H1 (cell line): ENCODE measurements at regions not wholly inside any gene's neighbourhood (a gene's known extent, or its start where the extent isn't known, plus 50 kb on each side); places are given as distances from the start of the nearest gene placed in this dataset.

Experiments
- CTCF ChIA-PET: fragments of 300-600 bp; sonication (Branson Sonifier 250); formaldehyde crosslinking; loops from one replicate; lab custom pipeline; 2021; ENCODE audit not compliant: partially characterized antibody; lab: Charles Lee
- POLR2A ChIA-PET: fragments of 300-600 bp; sonication (Branson Sonifier 250); formaldehyde crosslinking; loops from one replicate; lab custom pipeline; 2021; ENCODE audit warnings: inconsistent platforms; ENCODE audit not compliant: partially characterized antibody; lab: Charles Lee
- DNase-seq, 2 experiments: peaks; one replicate each; pipeline versions ENCODE4 v3.0.0 to v3.0.0-alpha.2; 2010 to 2022; ENCODE audit warnings: low spot score in 2 of 2, low read depth in 1 of 2, mixed read lengths in 1 of 2
- FAIRE-seq: peaks from 2 replicates; lab custom pipeline; 2011; peaks lifted over from hg19 to GRCh38; lab: Jason Lieb, UNC
- H2AFZ ChIP-seq: 2 replicates; pipeline ENCODE4 v1.8.1; 2012; ENCODE audit warnings: low read length, inconsistent platforms
- H2AK5ac ChIP-seq: 2 replicates; pipeline ENCODE4 v1.6.1; 2013; ENCODE audit warnings: low read depth, low read length
- H2BK120ac ChIP-seq: replicated peaks from 2 replicates; pipeline ENCODE3; 2013; ENCODE audit warnings: low read depth, low read length, inconsistent platforms
- H2BK12ac ChIP-seq: 2 replicates; pipeline ENCODE4 v1.6.1; 2013; ENCODE audit warnings: low read depth, low read length
- H2BK15ac ChIP-seq: 2 replicates; pipeline ENCODE4 v1.6.1; 2013; ENCODE audit warnings: low read length
- H2BK20ac ChIP-seq: 2 replicates; pipeline ENCODE4 v1.6.1; 2013; ENCODE audit warnings: low read length
- H2BK5ac ChIP-seq: 2 replicates; pipeline ENCODE4 v1.6.1; 2013; ENCODE audit warnings: low read depth, low read length
- H3K14ac ChIP-seq: 2 replicates; pipeline ENCODE4 v1.6.1; 2013; ENCODE audit warnings: inconsistent platforms; ENCODE audit not compliant: insufficient read length
- H3K18ac ChIP-seq: 2 replicates; pipeline ENCODE4 v1.6.1; 2013; ENCODE audit warnings: low read length; ENCODE audit errors: extremely low read depth
- H3K23ac ChIP-seq: 2 replicates; pipeline ENCODE4 v1.6.1; 2013; ENCODE audit warnings: inconsistent platforms; ENCODE audit not compliant: insufficient read length
- H3K23me2 ChIP-seq: 2 replicates; pipeline ENCODE4 v1.6.1; 2013; ENCODE audit warnings: low read depth, low read length
- H3K27ac ChIP-seq: 2 replicates; pipeline ENCODE4 v1.6.1; 2011; ENCODE audit warnings: low read depth, low read length, inconsistent platforms
- H3K27me3 ChIP-seq, 4 experiments: replicated peaks in 1 of 4; 1 replicate in 1 of 4; 2 replicates in 3 of 4; pipeline versions ENCODE4 v1.6.1 to v1.8.1; 2011 to 2013; ENCODE audit warnings: low read length in 3 of 4, mild to moderate bottlenecking in 3 of 4, inconsistent platforms in 2 of 4, mixed read lengths in 2 of 4, moderate library complexity in 1 of 4; ENCODE audit not compliant: control insufficient read depth in 3 of 4, insufficient read depth in 3 of 4; ENCODE audit errors: extremely low read depth in 1 of 4
- H3K36me3 ChIP-seq, 4 experiments: 2 replicates each; pipeline versions ENCODE4 v1.6.1 to v1.8.1; 2011 to 2013; ENCODE audit warnings: mild to moderate bottlenecking in 4 of 4, low read length in 3 of 4, moderate library complexity in 2 of 4, control low read depth in 1 of 4, inconsistent platforms in 1 of 4; ENCODE audit not compliant: insufficient read depth in 4 of 4, control insufficient read depth in 2 of 4
- H3K4ac ChIP-seq: replicated peaks from 2 replicates; pipeline ENCODE3; 2013; ENCODE audit warnings: low read length, low read depth, mixed read lengths, inconsistent platforms; ENCODE audit not compliant: insufficient read length
- H3K4me1 ChIP-seq, 4 experiments: replicated peaks in 1 of 4; 1 replicate in 1 of 4; 2 replicates in 3 of 4; pipeline versions ENCODE4 v1.6.1 to v1.8.1; 2011 to 2013; ENCODE audit warnings: low read length in 3 of 4, inconsistent platforms in 2 of 4, mixed read lengths in 1 of 4; ENCODE audit not compliant: insufficient read depth in 4 of 4, control insufficient read depth in 3 of 4
- H3K4me2 ChIP-seq, 2 experiments: 2 replicates each; pipeline versions ENCODE4 v1.6.1 to v1.8.1; 2011 to 2013; ENCODE audit warnings: low read depth in 2 of 2, low read length in 2 of 2, control low read depth in 1 of 2, inconsistent platforms in 1 of 2, mild to moderate bottlenecking in 1 of 2; ENCODE audit not compliant: insufficient read depth in 1 of 2
- H3K4me3 ChIP-seq, 4 experiments: fragments of 200-600, 300-600 bp in 1 of 4; sonication (generic), shearing (Covaris generic), sonication (Bioruptor Twin) in 1 of 4; 2 replicates each; pipeline versions ENCODE4 v1.5.1 to v1.8.1; 2011 to 2016; ENCODE audit warnings: low read length in 4 of 4, low read depth in 3 of 4, control low read depth in 2 of 4, inconsistent platforms in 2 of 4, mild to moderate bottlenecking in 2 of 4, mixed read lengths in 1 of 4, moderate library complexity in 1 of 4; ENCODE audit not compliant: insufficient read depth in 2 of 4; ENCODE audit errors: extremely low read depth in 1 of 4
- H3K56ac ChIP-seq: replicated peaks from 2 replicates; pipeline ENCODE3; 2013; ENCODE audit warnings: low read depth, mild to moderate bottlenecking, mixed read lengths, low read length, inconsistent platforms; ENCODE audit not compliant: insufficient read length
- H3K79me1 ChIP-seq: 2 replicates; pipeline ENCODE4 v1.6.1; 2013; ENCODE audit warnings: low read depth, low read length, control low read depth
- H3K79me2 ChIP-seq, 2 experiments: 2 replicates each; pipeline versions ENCODE4 v1.6.1 to v1.8.1; 2012 to 2013; ENCODE audit warnings: low read length in 2 of 2, mild to moderate bottlenecking in 2 of 2, inconsistent platforms in 1 of 2; ENCODE audit not compliant: insufficient read depth in 2 of 2, control insufficient read depth in 1 of 2
- H3K9ac ChIP-seq, 4 experiments: replicated peaks in 1 of 4; 1 replicate in 1 of 4; 2 replicates in 3 of 4; pipeline versions ENCODE4 v1.6.1 to v1.8.1; 2011 to 2013; ENCODE audit warnings: low read depth in 3 of 4, low read length in 3 of 4, control low read depth in 2 of 4, mild to moderate bottlenecking in 2 of 4, moderate library complexity in 2 of 4, inconsistent platforms in 1 of 4; ENCODE audit errors: extremely low read depth in 1 of 4
- H3K9me3 ChIP-seq, 2 experiments: 2 replicates each; pipeline versions ENCODE4 v1.6.1 to v1.8.1; 2012 to 2013; ENCODE audit warnings: mild to moderate bottlenecking in 2 of 2, moderate library complexity in 2 of 2, control low read depth in 1 of 2, inconsistent platforms in 1 of 2, low read depth in 1 of 2, low read length in 1 of 2, mixed read lengths in 1 of 2; ENCODE audit not compliant: insufficient read depth in 2 of 2
- H4K20me1 ChIP-seq, 2 experiments: replicated peaks in 1 of 2; 2 replicates each; pipeline versions ENCODE3 to v1.8.1; 2011 to 2013; ENCODE audit warnings: inconsistent platforms in 2 of 2, low read length in 2 of 2, mild to moderate bottlenecking in 1 of 2; ENCODE audit not compliant: insufficient read depth in 2 of 2, control insufficient read depth in 1 of 2
- H4K5ac ChIP-seq: 2 replicates; pipeline ENCODE4 v1.6.1; 2013; ENCODE audit warnings: low read length, low read depth, mixed read lengths, inconsistent platforms; ENCODE audit not compliant: insufficient read length
- H4K8ac ChIP-seq: 2 replicates; pipeline ENCODE4 v1.8.0; 2013; ENCODE audit warnings: mild to moderate bottlenecking, moderate library complexity, low read length, inconsistent platforms; ENCODE audit not compliant: insufficient read depth; ENCODE audit errors: extremely low read depth
- H4K91ac ChIP-seq: replicated peaks from 2 replicates; pipeline ENCODE3; 2013; ENCODE audit warnings: low read length, mixed read lengths, inconsistent platforms; ENCODE audit not compliant: insufficient read length
- ATF2 ChIP-seq: IDR thresholded peaks from 2 replicates; pipeline ENCODE4 v1.6.1; 2012; ENCODE audit warnings: low read length, inconsistent platforms
- CHD1 ChIP-seq: IDR thresholded peaks from 2 replicates; pipeline ENCODE4 v1.6.1; 2012; ENCODE audit warnings: low read depth, low read length, improper control_type of control experiment
- CHD2 ChIP-seq: IDR thresholded peaks from 2 replicates; pipeline ENCODE4 v1.6.1; 2012; ENCODE audit warnings: low read length, improper control_type of control experiment
- CREB1 ChIP-seq: IDR thresholded peaks from 2 replicates; pipeline ENCODE4 v1.6.1; 2012; ENCODE audit warnings: inconsistent platforms
- CTBP2 ChIP-seq: IDR thresholded peaks from 2 replicates; pipeline ENCODE4 v1.7.0; 2011; ENCODE audit warnings: borderline replicate concordance, mild to moderate bottlenecking, moderate library complexity, mixed read lengths, low read length; ENCODE audit not compliant: insufficient read depth, insufficient read length
- EP300 ChIP-seq, 2 experiments: IDR thresholded peaks; 1 replicate in 1 of 2; 2 replicates in 1 of 2; pipeline ENCODE4 v1.6.1; 2011 to 2012; ENCODE audit warnings: low read depth in 2 of 2, low read length in 2 of 2, mild to moderate bottlenecking in 2 of 2, borderline replicate concordance in 1 of 2, inconsistent platforms in 1 of 2, moderate library complexity in 1 of 2
- HDAC2 ChIP-seq, 2 experiments: fragments of 300-600 bp in 1 of 2; sonication (generic) in 1 of 2; IDR thresholded peaks; 2 replicates each; pipeline ENCODE4 v1.6.1; 2011 to 2012; ENCODE audit warnings: low read depth in 2 of 2, low read length in 2 of 2, mild to moderate bottlenecking in 2 of 2, moderate library complexity in 2 of 2, borderline replicate concordance in 1 of 2, inconsistent platforms in 1 of 2
- HDAC6 ChIP-seq: IDR thresholded peaks from one replicate; pipeline ENCODE4 v1.7.1; 2012; ENCODE audit warnings: low read depth, mild to moderate bottlenecking, inconsistent platforms, low read length, moderate library complexity
- POLR2A ChIP-seq, 2 experiments: IDR thresholded peaks; 1 replicate in 1 of 2; 2 replicates in 1 of 2; pipeline ENCODE4 v1.6.1; 2011; ENCODE audit warnings: low read depth in 2 of 2, low read length in 2 of 2, mild to moderate bottlenecking in 2 of 2; ENCODE audit errors: control extremely low read depth in 1 of 2
- RXRA ChIP-seq: IDR thresholded peaks from 2 replicates; pipeline ENCODE4 v1.6.1; 2011; ENCODE audit warnings: low read depth, mild to moderate bottlenecking, low read length, moderate library complexity; ENCODE audit not compliant: insufficient read depth
- SAP30 ChIP-seq: fragments of 300-600 bp; sonication (generic); IDR thresholded peaks from 2 replicates; pipeline ENCODE4 v1.7.1; 2012; ENCODE audit warnings: low read length, moderate library complexity, mild to moderate bottlenecking, inconsistent platforms; ENCODE audit not compliant: insufficient read depth, insufficient replicate concordance
- TEAD4 ChIP-seq: IDR thresholded peaks from 2 replicates; pipeline ENCODE4 v1.6.1; 2012; ENCODE audit warnings: low read depth, low read length, inconsistent platforms, mixed read lengths
- YY1 ChIP-seq: IDR thresholded peaks from 2 replicates; pipeline ENCODE4 v1.6.1; 2011; ENCODE audit warnings: low read depth, mild to moderate bottlenecking, low read length
- WGBS, 2 experiments: shearing (Covaris generic) in 1 of 2; methylation state at CpG; one replicate each; pipeline versions ENCODE4 v1.1.6 to v1.1.7; 2013 to 2015; ENCODE audit warnings: low lambda C conversion rate in 2 of 2, mixed read lengths in 2 of 2, inconsistent platforms in 1 of 2, low coverage in 1 of 2, missing lambda C conversion rate in 1 of 2; ENCODE audit not compliant: insufficient replicate concordance in 2 of 2, insufficient coverage in 1 of 2, insufficient read length in 1 of 2; ENCODE audit errors: extremely low coverage in 1 of 2, missing lambda C conversion rate in 1 of 2; 5-methylcytosine and 5-hydroxymethylcytosine counted together

- no peak overlapping the region for H3K56ac ChIP-seq
- H3K36me3 ChIP-seq = no peaks in the 10 kb centered on the region
- H4K20me1 ChIP-seq = no peaks in the 10 kb centered on the region
- 96% methylated on average over 3 of the region's 3 CpGs; no CpG with 5 or more reads in 1 of the 2 experiments for WGBS, 2 experiments
- H3K14ac ChIP-seq = no peak overlapping the region
- no peak overlapping the region for H3K4ac ChIP-seq
- no peak overlapping the region for H2BK12ac ChIP-seq
- H3K4me1 ChIP-seq = no peaks in the 10 kb centered on the region
- H3K27ac ChIP-seq = no peak overlapping the region
- no peak overlapping the region for H2BK15ac ChIP-seq
- no peaks in the 10 kb centered on the region for H3K79me1 ChIP-seq
- H4K8ac ChIP-seq = no peak overlapping the region
- no peak overlapping the region for H3K4me2 ChIP-seq
- H2AK5ac ChIP-seq = no peak overlapping the region
- H2BK5ac ChIP-seq = no peak overlapping the region
- H3K23me2 ChIP-seq = no peaks in the 10 kb centered on the region
- H3K4me3 ChIP-seq = no peak overlapping the region
- H4K91ac ChIP-seq = no peak overlapping the region
- H3K18ac ChIP-seq = no peak overlapping the region
- H3K79me2 ChIP-seq = no peaks in the 10 kb centered on the region
- H3K9me3 ChIP-seq = no peaks in the 10 kb centered on the region
- H2BK120ac ChIP-seq = no peak overlapping the region
- no peak for DNase-seq
- POLR2A ChIA-PET = no interaction called here
- H3K27me3 ChIP-seq = no peaks in the 10 kb centered on the region
- CTCF ChIA-PET = interaction anchor here (0.9 to 1.1 kb wide), 2 partner anchors 32 to 616 kb away, joined by 3 read pairs; no protein-coding TSS in a partner anchor
- no peak overlapping the region for H4K5ac ChIP-seq
- no peak overlapping the region for H2BK20ac ChIP-seq
- no peak overlapping the region for H3K23ac ChIP-seq
- no peak for FAIRE-seq
- H2AFZ ChIP-seq = no peak overlapping the region
- no peak overlapping the region for H3K9ac ChIP-seq
- TF ChIP-seq HDAC2 (IDR thresholded peaks at IDR 0.05; ENCODE audit: borderline replicate concordance in 1 of 2, low read depth in 2 of 2, low read length in 2 of 2) = no peak
- TF ChIP-seq POLR2A (IDR thresholded peaks at IDR 0.05; ENCODE audit: control extremely low read depth in 1 of 2, low read depth in 2 of 2, low read length in 2 of 2) = no peak
- no peak for TF ChIP-seq CHD2
- no peak for TF ChIP-seq CREB1
- TF ChIP-seq CTBP2 = no peak
- TF ChIP-seq TEAD4 = no peak
- no peak for TF ChIP-seq SAP30
- no peak for TF ChIP-seq EP300 (IDR thresholded peaks at IDR 0.05; ENCODE audit: borderline replicate concordance in 1 of 2, low read depth in 2 of 2, low read length in 2 of 2)
- TF ChIP-seq ATF2 = no peak
- TF ChIP-seq YY1 = no peak
- no peak for TF ChIP-seq HDAC6
- TF ChIP-seq RXRA = no peak
- no peak for TF ChIP-seq CHD1
Measured at GRCh38 chr4:85113706-85114105, 147.2 kb upstream of the WDFY3 start.
